HG02798 (cell line): ENCODE measurements at regions not wholly inside any gene's neighbourhood (a gene's known extent, or its start where the extent isn't known, plus 50 kb on each side); places are given as distances from the start of the nearest gene placed in this dataset.

Source experiments
- ATAC-seq: cut with Tn5 transposase; IDR thresholded peaks from one replicate; pipeline ENCODE4 v1.9.1; 2021; ENCODE audit warnings: mild to moderate bottlenecking; ENCODE audit not compliant: unreplicated experiment, poor library complexity

- ATAC-seq = no peak
Measured at GRCh38 chr2:51219468-51219867, 187.5 kb upstream of the NRXN1 start.

- no peak for ATAC-seq
Measured at GRCh38 chr2:51218047-51218446, 186.1 kb upstream of the NRXN1 start.

- ATAC-seq = no peak
Measured at GRCh38 chr2:51213826-51214225, 181.9 kb upstream of the NRXN1 start.

DNA sequence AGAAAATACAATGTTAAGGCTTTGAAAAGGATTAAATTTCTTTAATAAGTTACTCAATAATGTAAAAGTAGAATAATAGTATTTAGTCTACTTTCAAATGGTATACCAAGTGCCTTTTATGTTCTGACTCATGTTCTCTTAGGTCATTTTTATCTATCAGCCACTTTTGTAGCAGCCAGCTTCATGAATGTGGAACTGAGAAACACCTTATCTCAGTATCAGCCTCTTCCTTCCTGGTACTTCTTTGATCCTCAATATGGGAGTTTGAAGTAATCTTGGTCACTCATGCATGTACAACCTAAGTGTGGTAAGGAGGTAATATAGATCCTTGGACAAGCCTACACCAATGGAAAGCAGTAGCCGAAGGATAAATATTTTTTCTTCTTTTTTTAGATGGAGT lies 180.4 kb upstream of the NRXN1 start:
- no peak for ATAC-seq

GRCh38 chr2:51208521-51208920 lies 176.6 kb upstream of the NRXN1 start:
- no peak for ATAC-seq

DNA sequence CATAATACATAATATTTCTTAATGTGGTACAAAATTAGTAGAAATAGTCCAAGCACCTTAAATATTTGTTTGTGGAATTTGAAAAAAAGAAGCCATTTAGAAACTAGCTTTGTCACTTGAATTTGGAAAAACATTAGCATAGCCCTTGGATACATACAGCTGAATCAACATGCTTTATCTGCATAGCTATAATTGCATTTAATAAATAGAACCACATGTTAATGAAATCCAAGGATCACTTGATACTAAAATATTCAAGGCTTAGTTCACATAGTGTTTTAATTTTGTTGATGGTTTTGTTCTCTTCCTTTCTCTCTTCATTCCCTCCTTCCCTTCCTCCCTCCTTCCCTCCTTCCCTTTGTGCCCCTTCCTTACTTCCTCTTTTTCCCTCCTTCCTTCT lies 169.4 kb upstream of the NRXN1 start:
- ATAC-seq = no peak

GRCh38 chr2:51194656-51195055 lies 162.7 kb upstream of the NRXN1 start:
- ATAC-seq = no peak

- ATAC-seq = no peak
Measured at GRCh38 chr2:51170273-51170672, 138.3 kb upstream of the NRXN1 start.

GRCh38 chr2:51165534-51166260 lies 133.8 kb upstream of the NRXN1 start:
- no peak for ATAC-seq

- no peak for ATAC-seq
Measured at GRCh38 chr2:51158251-51158650, 126.3 kb upstream of the NRXN1 start.

DNA sequence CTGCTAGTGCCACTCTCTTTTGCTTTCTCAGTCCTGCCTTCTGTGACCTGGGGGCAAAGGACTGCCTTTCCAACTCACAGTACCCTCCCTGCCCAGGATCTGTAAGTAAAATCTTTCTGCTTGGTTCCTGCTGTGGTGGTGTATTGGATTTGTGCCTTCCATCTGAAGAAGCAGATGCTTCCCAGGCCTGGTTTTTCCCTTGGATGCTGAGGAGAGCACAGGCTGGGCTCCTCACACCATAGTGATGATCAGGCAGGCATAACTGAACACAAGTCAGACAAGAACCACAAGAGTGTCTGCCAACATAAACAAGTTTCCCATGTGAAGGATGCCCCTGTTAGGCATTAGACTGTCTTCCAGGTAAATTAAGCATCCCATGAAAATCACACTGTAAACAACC lies 121.3 kb upstream of the NRXN1 start:
- ATAC-seq = no peak

- ATAC-seq = no peak
Measured at GRCh38 chr2:51151490-51152140, 119.7 kb upstream of the NRXN1 start.

- no peak for ATAC-seq
Measured at GRCh38 chr2:51149725-51150124, 117.8 kb upstream of the NRXN1 start.

DNA sequence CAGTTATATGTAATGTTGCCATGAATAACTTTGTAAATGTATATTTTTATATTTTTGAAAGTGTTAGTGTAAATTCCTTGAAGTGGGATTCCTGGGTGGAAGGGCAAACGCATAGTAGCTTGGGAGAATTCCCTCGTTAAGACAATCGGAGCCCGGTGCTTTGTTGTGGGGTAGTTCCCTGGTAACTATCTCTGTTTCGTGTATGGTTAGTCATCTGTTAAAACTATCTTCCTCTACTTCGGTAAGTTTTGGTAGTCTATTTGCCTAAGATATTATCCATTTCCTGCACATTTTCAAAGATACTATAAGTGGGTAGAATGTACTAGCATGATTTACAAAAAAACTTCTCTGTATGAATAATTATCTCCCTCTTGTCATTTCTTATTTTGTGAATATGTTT lies 113.8 kb upstream of the NRXN1 start:
- ATAC-seq = no peak

DNA sequence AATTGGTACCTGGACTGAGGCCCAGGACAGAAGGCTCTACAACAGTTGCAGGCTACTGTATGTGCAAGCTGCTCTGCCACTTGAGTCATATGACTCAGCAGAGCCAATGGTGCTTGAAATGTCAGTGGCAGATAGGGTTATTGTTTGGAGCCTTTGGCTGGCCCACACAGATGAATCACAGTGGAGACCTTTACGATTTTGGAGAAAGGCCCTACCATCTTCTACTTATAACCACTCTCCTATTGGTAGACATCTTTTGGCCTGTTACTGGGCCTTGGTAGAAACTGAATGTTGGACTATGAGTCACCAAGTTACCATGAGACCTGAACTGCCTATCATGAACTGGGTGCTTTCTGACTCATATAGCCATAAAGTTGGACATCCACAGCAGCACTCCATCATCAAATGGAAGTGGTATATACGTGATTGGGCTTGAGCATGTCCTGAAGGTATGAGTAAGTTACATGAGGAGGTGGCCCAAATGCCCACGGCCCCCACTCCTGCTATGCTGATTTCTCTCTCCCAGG lies 88.9 kb upstream of the NRXN1 start:
- ATAC-seq = no peak

GRCh38 chr2:51111532-51111931 lies 79.6 kb upstream of the NRXN1 start:
- no peak for ATAC-seq

- no peak for ATAC-seq
Measured at GRCh38 chr2:51108794-51109193, 76.9 kb upstream of the NRXN1 start.

DNA sequence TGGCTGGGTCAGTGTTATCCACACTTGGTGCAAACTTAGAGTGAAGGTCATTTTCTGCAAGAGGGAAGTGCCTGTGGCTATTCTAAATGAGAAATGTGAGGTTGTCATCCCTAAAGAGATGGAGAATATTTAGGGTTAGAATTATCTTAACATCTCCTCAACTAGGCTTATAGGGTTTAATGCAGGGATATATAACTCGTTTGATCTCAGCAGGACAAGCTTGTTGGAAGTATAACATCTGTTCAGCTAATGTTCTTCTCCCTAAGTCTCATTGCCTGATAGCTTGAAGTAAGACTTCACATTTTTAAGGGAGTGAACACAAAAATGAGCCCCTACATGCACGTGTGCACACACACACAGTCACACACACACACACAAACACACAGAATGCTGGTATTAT lies 75.9 kb upstream of the NRXN1 start:
- ATAC-seq = no peak

DNA sequence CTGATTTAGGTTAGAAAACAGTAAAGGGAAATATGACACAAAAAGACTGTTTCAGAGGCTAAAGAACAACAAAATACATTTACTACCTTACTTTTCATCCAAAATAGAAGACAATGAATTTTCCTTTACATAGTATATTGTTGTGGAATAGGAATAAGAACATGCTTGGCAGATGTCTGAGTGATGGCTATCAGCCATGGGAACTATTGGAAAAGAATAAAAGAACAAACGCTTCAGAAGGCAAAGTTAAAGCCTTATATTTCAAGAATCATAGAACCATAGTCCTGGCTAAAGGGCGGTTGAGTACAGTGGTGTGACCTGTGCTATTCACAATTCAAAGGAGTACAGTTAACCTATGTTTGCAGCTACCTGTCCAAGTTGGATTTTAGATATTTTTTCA lies 73.9 kb upstream of the NRXN1 start:
- no peak for ATAC-seq

- no peak for ATAC-seq
Measured at GRCh38 chr2:51103205-51103604, 71.3 kb upstream of the NRXN1 start.

- ATAC-seq = no peak
Measured at GRCh38 chr2:51093016-51093415, 61.1 kb upstream of the NRXN1 start.
